ENCODE measurements at regions not wholly inside any gene's neighbourhood (a gene's known extent, or its start where the extent isn't known, plus 50 kb on each side); places are given as distances from the start of the nearest gene placed in this dataset.

- TF ChIP-seq CTCF (conservative IDR thresholded peaks at IDR 0.05; ENCODE audit: low read length) (no peak), EZH2phosphoT487 (IDR thresholded peaks at IDR 0.05; ENCODE audit: borderline replicate concordance, low read depth, low read length) (no peak)
- ChIA-PET CTCF (ENCODE audit: unreplicated experiment) (no interaction called here), POLR2A (no interaction called here)
- no peak overlapping the region for H3K4me2 ChIP-seq (ENCODE audit: low read length)
- H3K9me3 ChIP-seq (ENCODE audit: low read length), result no peaks in the 10 kb centered on the region
- intact Hi-C loops (cut with micrococcal nuclease; ENCODE audit: unreplicated experiment), result no loop called here
- H4K20me1 ChIP-seq (ENCODE audit: insufficient read depth, low read length), result no peaks in the 10 kb centered on the region
- no peak for DNase-seq (ENCODE audit: low spot score)
- H3K4me1 ChIP-seq (ENCODE audit: insufficient read depth, low read length, poor library complexity, severe bottlenecking), result no peaks in the 10 kb centered on the region
- no peak overlapping the region for H2AFZ ChIP-seq (ENCODE audit: low read length)
- no peaks in the 10 kb centered on the region for H3K79me2 ChIP-seq (ENCODE audit: insufficient read depth, low read depth, low read length)
- no peaks in the 10 kb centered on the region for H3K9me2 ChIP-seq (ENCODE audit: insufficient read depth, low read length)
- H3K27ac ChIP-seq (ENCODE audit: low read depth, low read length, poor library complexity, severe bottlenecking), result no peak overlapping the region
- H3K4me3 ChIP-seq (ENCODE audit: low read depth, low read length, poor library complexity, severe bottlenecking), result no peak overlapping the region
- no TSS peak for BruUV-seq (replicated peaks)
- H3K36me3 ChIP-seq (ENCODE audit: insufficient read depth, low read length), result no peaks in the 10 kb centered on the region
These were observed 291.7 kb downstream of the GPD2 start for GRCh38 chr2:156727867-156728266.

- Histone ChIP-seq H3K9me2 (ENCODE audit: insufficient read depth, low read length) (no peaks in the 10 kb centered on the region), H3K4me2 (ENCODE audit: low read length) (no peak overlapping the region), H3K36me3 (ENCODE audit: insufficient read depth, low read length) (no peaks in the 10 kb centered on the region), H2AFZ (ENCODE audit: low read length) (no peak overlapping the region), H4K20me1 (ENCODE audit: insufficient read depth, low read length) (no peaks in the 10 kb centered on the region), H3K27ac (ENCODE audit: low read depth, low read length, poor library complexity, severe bottlenecking) (no peak overlapping the region), H3K79me2 (ENCODE audit: insufficient read depth, low read depth, low read length) (no peaks in the 10 kb centered on the region), H3K4me1 (ENCODE audit: insufficient read depth, low read length, poor library complexity, severe bottlenecking) (no peaks in the 10 kb centered on the region), H3K9me3 (ENCODE audit: low read length) (no peaks in the 10 kb centered on the region), H3K4me3 (ENCODE audit: low read depth, low read length, poor library complexity, severe bottlenecking) (no peak overlapping the region)
- POLR2A ChIA-PET, result no interaction called here
- BruUV-seq (replicated peaks), result no TSS peak
- TF ChIP-seq EZH2phosphoT487 (IDR thresholded peaks at IDR 0.05; ENCODE audit: borderline replicate concordance, low read depth, low read length) (no peak), CTCF (conservative IDR thresholded peaks at IDR 0.05; ENCODE audit: low read length) (no peak)
- CTCF ChIA-PET (ENCODE audit: unreplicated experiment), result no interaction called here
- intact Hi-C loops (cut with micrococcal nuclease; ENCODE audit: unreplicated experiment), result no loop called here
- DNase-seq (ENCODE audit: low spot score), result no peak
These were observed 292.1 kb downstream of the GPD2 start for GRCh38 chr2:156728328-156728727.

- Histone ChIP-seq H3K9me3 (ENCODE audit: low read length) (no peaks in the 10 kb centered on the region), H3K4me3 (ENCODE audit: low read depth, low read length, poor library complexity, severe bottlenecking) (no peak overlapping the region), H3K4me2 (ENCODE audit: low read length) (no peak overlapping the region), H3K79me2 (ENCODE audit: insufficient read depth, low read depth, low read length) (no peaks in the 10 kb centered on the region), H3K36me3 (ENCODE audit: insufficient read depth, low read length) (no peaks in the 10 kb centered on the region), H3K27ac (ENCODE audit: low read depth, low read length, poor library complexity, severe bottlenecking) (no peak overlapping the region), H2AFZ (ENCODE audit: low read length) (no peak overlapping the region), H3K4me1 (ENCODE audit: insufficient read depth, low read length, poor library complexity, severe bottlenecking) (no peaks in the 10 kb centered on the region), H3K9me2 (ENCODE audit: insufficient read depth, low read length) (no peaks in the 10 kb centered on the region), H4K20me1 (ENCODE audit: insufficient read depth, low read length) (no peaks in the 10 kb centered on the region)
- BruUV-seq (replicated peaks), result no TSS peak
- intact Hi-C loops (cut with micrococcal nuclease; ENCODE audit: unreplicated experiment), result no loop called here
- POLR2A ChIA-PET, result interaction anchor here (1.3 kb wide), 1 partner anchor 9 kb away, joined by 3 read pairs; no protein-coding TSS in a partner anchor
- no peak for DNase-seq (ENCODE audit: low spot score)
- TF ChIP-seq CTCF (conservative IDR thresholded peaks at IDR 0.05; ENCODE audit: low read length) (no peak), EZH2phosphoT487 (IDR thresholded peaks at IDR 0.05; ENCODE audit: borderline replicate concordance, low read depth, low read length) (no peak)
- CTCF ChIA-PET (ENCODE audit: unreplicated experiment), result no interaction called here
These were observed 295.3 kb downstream of the GPD2 start for GRCh38 chr2:156731506-156731905.

Data from OCI-LY7 (cell line).